ENCODE measurements at regions not wholly inside any gene's neighbourhood (a gene's known extent, or its start where the extent isn't known, plus 50 kb on each side); places are given as distances from the start of the nearest gene placed in this dataset.

GRCh38 chr2:191544461-191545062 is 133.4 kb upstream of the NABP1 start:
- BruUV-seq (replicated peaks), result no TSS peak

GRCh38 chr2:191545361-191545760 is 132.6 kb upstream of the NABP1 start:
- no peaks in the 10 kb centered on the region for H3K9me3 ChIP-seq (ENCODE audit: control insufficient read depth, insufficient read depth, low read depth, low read length)
- intact Hi-C loops (cut with micrococcal nuclease; ENCODE audit: unreplicated experiment) (no loop called here), in situ Hi-C loops (cut with HindIII; ENCODE audit: low pct_unique_long_range_greater_than_20kb, low sequenced_read_pairs) (no loop called here)
- H3K36me3 ChIP-seq (ENCODE audit: control insufficient read depth, insufficient read depth, low read length), result no peaks in the 10 kb centered on the region
- BruUV-seq (replicated peaks), result no TSS peak
- POLR2A ChIA-PET, result no interaction called here
- TF ChIP-seq REST (IDR thresholded peaks at IDR 0.05; ENCODE audit: insufficient read depth in 1 of 2, low read depth in 2 of 2, low read length in 1 of 2) (no peak), SIN3A (IDR thresholded peaks at IDR 0.05; ENCODE audit: borderline replicate concordance, insufficient read depth, low read depth, low read length) (no peak), CTCF (IDR thresholded peaks at IDR 0.05) (no peak), TCF7L2 (IDR thresholded peaks at IDR 0.05; ENCODE audit: low read depth, low read length) (no peak), POLR2AphosphoS5 (IDR thresholded peaks at IDR 0.05; ENCODE audit: low read depth, low read length) (no peak)
- DNase-seq (ENCODE audit: low read depth, low spot score) (no peak), ATAC-seq (no peak)
- H3K27me3 ChIP-seq (ENCODE audit: control insufficient read depth, insufficient read depth, low read length), result no peaks in the 10 kb centered on the region
- no peak overlapping the region for H3K4me3 ChIP-seq (ENCODE audit: low read depth in 2 of 2, low read length in 2 of 2)
- H3K27ac ChIP-seq (ENCODE audit: low read length), result no peak overlapping the region
- CTCF ChIA-PET, result no interaction called here
- no peaks in the 10 kb centered on the region; the same call in 1 of the 2 replicates for H3K4me1 ChIP-seq (ENCODE audit: control insufficient read depth, insufficient read depth, low read length)

More at GRCh38 chr2:191544461-191545062, 133.4 kb upstream of the NABP1 start:
- intact Hi-C loops (cut with micrococcal nuclease; ENCODE audit: unreplicated experiment), result no loop called here
- no peak for DNase-seq (ENCODE audit: low read depth, low spot score)
- POLR2A ChIA-PET, result no interaction called here
- Histone ChIP-seq H3K4me1 (ENCODE audit: control insufficient read depth, insufficient read depth, low read length) (no peaks in the 10 kb centered on the region; the same call in 1 of the 2 replicates), H3K36me3 (ENCODE audit: control insufficient read depth, insufficient read depth, low read length) (no peaks in the 10 kb centered on the region), H3K9me3 (ENCODE audit: control insufficient read depth, insufficient read depth, low read depth, low read length) (no peaks in the 10 kb centered on the region), H3K27me3 (ENCODE audit: control insufficient read depth, insufficient read depth, low read length) (no peaks in the 10 kb centered on the region), H3K27ac (ENCODE audit: low read length) (no peak overlapping the region), H3K4me3 (ENCODE audit: low read depth in 2 of 2, low read length in 2 of 2) (no peak overlapping the region)
- CTCF ChIA-PET, result no interaction called here
- in situ Hi-C loops (cut with HindIII; ENCODE audit: low pct_unique_long_range_greater_than_20kb, low sequenced_read_pairs), result no loop called here
- no peak for ATAC-seq
- TF ChIP-seq CTCF (IDR thresholded peaks at IDR 0.05) (no peak), POLR2AphosphoS5 (IDR thresholded peaks at IDR 0.05; ENCODE audit: low read depth, low read length) (no peak), SIN3A (IDR thresholded peaks at IDR 0.05; ENCODE audit: borderline replicate concordance, insufficient read depth, low read depth, low read length) (no peak), REST (IDR thresholded peaks at IDR 0.05; ENCODE audit: insufficient read depth in 1 of 2, low read depth in 2 of 2, low read length in 1 of 2) (no peak), TCF7L2 (IDR thresholded peaks at IDR 0.05; ENCODE audit: low read depth, low read length) (no peak)

Measured in Panc1 (cell line).